Endothelial cell of umbilical vein (primary cell): ENCODE measurements at regions not wholly inside any gene's neighbourhood (a gene's known extent, or its start where the extent isn't known, plus 50 kb on each side); places are given as distances from the start of the nearest gene placed in this dataset.

Experiments
- BruUV-seq: library from RNA; stranded (reverse); fragments of 400-500 nt; replicated peaks from 2 replicates; lab custom pipeline; 2021; lab: Mats Ljungman, UMichigan
- CTCF ChIA-PET: fragments of 300-600, 350-600 bp; sonication (Branson Sonifier 250); formaldehyde crosslinking; loops from one replicate; lab custom pipeline; 2021; ENCODE audit warnings: antibody characterized with exemption, inconsistent platforms; lab: Charles Lee
- POLR2A ChIA-PET: fragments of 300-600, 350-600 bp; sonication (Branson Sonifier 250); formaldehyde crosslinking; loops from one replicate; lab custom pipeline; 2021; ENCODE audit warnings: antibody characterized with exemption, inconsistent platforms; lab: Charles Lee
- DNase-seq: peaks from one replicate; pipeline ENCODE4 v3.0.0-alpha.2; 2011; ENCODE audit warnings: low read depth, low spot score
- FAIRE-seq: peaks from 2 replicates; lab custom pipeline; 2011; peaks lifted over from hg19 to GRCh38; lab: Jason Lieb, UNC
- H2AFZ ChIP-seq: 2 replicates; pipeline ENCODE4 v1.6.0; 2012; ENCODE audit warnings: low read depth, low read length, control low read depth, inconsistent platforms
- H3K27ac ChIP-seq: 2 replicates; pipeline ENCODE4 v1.5.1; 2011; ENCODE audit warnings: low read depth, mild to moderate bottlenecking, control low read depth, low read length, moderate library complexity; ENCODE audit not compliant: insufficient read depth
- H3K27me3 ChIP-seq, 2 experiments: 2 replicates each; pipeline versions ENCODE4 v1.6.0 to v1.6.1; 2011; ENCODE audit warnings: low read length in 2 of 2, mixed read lengths in 1 of 2; ENCODE audit not compliant: control insufficient read depth in 2 of 2, insufficient read depth in 2 of 2
- H3K36me3 ChIP-seq, 2 experiments: 2 replicates in 1 of 2; 3 replicates in 1 of 2; pipeline ENCODE4 v1.5.1; 2011; ENCODE audit warnings: low read length in 2 of 2, mild to moderate bottlenecking in 1 of 2, moderate library complexity in 1 of 2; ENCODE audit not compliant: control insufficient read depth in 2 of 2, insufficient read depth in 2 of 2; ENCODE audit errors: extremely low read depth in 1 of 2
- H3K4me1 ChIP-seq: 3 replicates; pipeline ENCODE4 v1.5.1; 2011; ENCODE audit warnings: mild to moderate bottlenecking, low read length; ENCODE audit not compliant: control insufficient read depth, insufficient read depth; ENCODE audit errors: extremely low read depth
- H3K4me2 ChIP-seq: 2 replicates; pipeline ENCODE4 v1.6.1; 2011; ENCODE audit warnings: low read length, control low read depth, mixed read lengths; ENCODE audit not compliant: insufficient read depth
- H3K4me3 ChIP-seq, 3 experiments: fragments of 200-600 bp in 1 of 3; sonication (generic), shearing (Covaris generic) in 1 of 3; replicated peaks in 1 of 3; 2 replicates each; pipeline ENCODE4 v1.5.1; 2011 to 2016; ENCODE audit warnings: control low read depth in 3 of 3, low read length in 3 of 3, mild to moderate bottlenecking in 2 of 3, inconsistent platforms in 1 of 3, low read depth in 1 of 3, moderate library complexity in 1 of 3; ENCODE audit not compliant: insufficient read depth in 1 of 3
- H3K79me2 ChIP-seq: 2 replicates; pipeline ENCODE4 v1.6.0; 2012; ENCODE audit warnings: low read length, inconsistent platforms; ENCODE audit not compliant: control insufficient read depth, insufficient read depth
- H3K9ac ChIP-seq: replicated peaks from 2 replicates; pipeline ENCODE3; 2011; ENCODE audit warnings: low read length, control low read depth; ENCODE audit not compliant: insufficient read depth; ENCODE audit errors: extremely low read depth
- H3K9me1 ChIP-seq: replicated peaks from 3 replicates; pipeline ENCODE4 v1.6.0; 2011; ENCODE audit warnings: mild to moderate bottlenecking, low read length; ENCODE audit not compliant: control insufficient read depth, insufficient read depth; ENCODE audit errors: extremely low read depth
- H3K9me3 ChIP-seq: replicated peaks from 2 replicates; pipeline ENCODE4 v1.5.1; 2012; ENCODE audit warnings: low read length, inconsistent platforms; ENCODE audit not compliant: control insufficient read depth, insufficient read depth
- H4K20me1 ChIP-seq: replicated peaks from 2 replicates; pipeline ENCODE3; 2011; ENCODE audit warnings: mild to moderate bottlenecking, low read length; ENCODE audit not compliant: control insufficient read depth, insufficient read depth; ENCODE audit errors: extremely low read depth
- EZH2 ChIP-seq: IDR thresholded peaks from 2 replicates; pipeline ENCODE4 v1.6.1; 2012; ENCODE audit warnings: borderline replicate concordance, low read depth, mild to moderate bottlenecking, moderate library complexity, low read length, inconsistent platforms; ENCODE audit not compliant: severe bottlenecking
- FOS ChIP-seq: IDR thresholded peaks from 2 replicates; pipeline ENCODE4 v1.6.1; 2011; ENCODE audit warnings: mild to moderate bottlenecking, low read length, moderate library complexity, borderline replicate concordance; ENCODE audit not compliant: insufficient read depth
- GATA2 ChIP-seq: IDR thresholded peaks from 2 replicates; pipeline ENCODE4 v1.7.0; 2011; ENCODE audit warnings: low read depth, mild to moderate bottlenecking, moderate library complexity, mixed read lengths, low read length; ENCODE audit not compliant: insufficient read length, insufficient read depth
- JUN ChIP-seq: IDR thresholded peaks from 2 replicates; pipeline ENCODE4 v1.6.1; 2011; ENCODE audit warnings: borderline replicate concordance, low read depth; ENCODE audit not compliant: insufficient read length, insufficient read depth
- MYC ChIP-seq: IDR thresholded peaks from one replicate; pipeline ENCODE4 v1.6.1; 2011; ENCODE audit warnings: mild to moderate bottlenecking, low read depth, low read length
- POLR2A ChIP-seq: IDR thresholded peaks from 2 replicates; pipeline ENCODE4 v1.6.1; 2012; ENCODE audit warnings: low read depth, mild to moderate bottlenecking, control low read depth, low read length
- POLR2AphosphoS5 ChIP-seq: IDR thresholded peaks from 2 replicates; pipeline ENCODE4 v1.6.1; 2012; ENCODE audit warnings: low read depth, mild to moderate bottlenecking, control low read depth, low read length, moderate library complexity; ENCODE audit not compliant: insufficient read depth
- dilution Hi-C: fragments of 300-500 bp; cut with MboI; formaldehyde crosslinking; loops from one replicate; pipeline ENCODE4 v1.15.0; 2019; ENCODE audit warnings: low sequenced_read_pairs; ENCODE audit not compliant: extremely low pct_ligation_motif_present
- intact Hi-C: fragments of 100-400 bp; cut with micrococcal nuclease; formaldehyde crosslinking; loops from one replicate; pipeline ENCODE4 v1.10.0; 2022
- TF ChIP-seq, protein P1 (sequence below), 2 donors: IDR thresholded peaks; 1 replicate in 1 of 2; 2 replicates in 1 of 2; pipeline ENCODE4 v1.5.1; 2011; ENCODE audit warnings: low read length in 2 of 2, mild to moderate bottlenecking in 2 of 2, moderate library complexity in 2 of 2, control low read depth in 1 of 2, inconsistent platforms in 1 of 2, low read depth in 1 of 2; ENCODE audit not compliant: insufficient read depth in 1 of 2; ENCODE audit errors: extremely low read depth in 1 of 2
- TF ChIP-seq, protein P2 (sequence below): IDR thresholded peaks from 2 replicates; pipeline ENCODE4 v1.6.1; 2011; ENCODE audit not compliant: insufficient read depth, insufficient read length

DNA sequence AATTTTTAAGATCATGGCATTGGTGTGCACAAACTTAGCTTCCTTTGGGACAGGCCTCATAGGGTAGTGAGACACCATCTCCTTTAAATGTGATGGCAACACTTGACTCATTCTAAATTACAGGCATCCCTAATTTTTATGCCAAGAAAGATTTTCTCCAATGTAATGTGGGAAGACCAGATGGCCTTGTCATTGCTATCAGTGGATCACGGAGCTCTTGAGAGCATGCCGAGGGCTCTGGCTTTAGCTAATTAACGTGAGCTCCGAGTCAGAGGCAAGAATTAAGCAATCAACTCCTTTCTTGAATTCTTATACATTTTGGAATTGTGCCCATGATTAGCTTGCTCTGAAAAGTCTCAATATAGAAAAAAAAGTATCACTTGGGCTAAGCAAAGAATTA is 215.8 kb downstream of the LRRC70 start:
- DNase-seq (no peak), FAIRE-seq (no peak)
- no peaks in the 10 kb centered on the region for H3K36me3 ChIP-seq
- ChIA-PET POLR2A (interaction anchor here (0.7 kb wide), 1 partner anchor 336 kb away, joined by 3 read pairs; no protein-coding TSS in a partner anchor), CTCF (interaction anchor here (1.0 kb wide), 2 partner anchors 16 to 351 kb away, joined by 3 read pairs; no protein-coding TSS in a partner anchor)
- dilution Hi-C loops (no loop called here), intact Hi-C loops (no loop called here)
- TF ChIP-seq, protein P1, sequence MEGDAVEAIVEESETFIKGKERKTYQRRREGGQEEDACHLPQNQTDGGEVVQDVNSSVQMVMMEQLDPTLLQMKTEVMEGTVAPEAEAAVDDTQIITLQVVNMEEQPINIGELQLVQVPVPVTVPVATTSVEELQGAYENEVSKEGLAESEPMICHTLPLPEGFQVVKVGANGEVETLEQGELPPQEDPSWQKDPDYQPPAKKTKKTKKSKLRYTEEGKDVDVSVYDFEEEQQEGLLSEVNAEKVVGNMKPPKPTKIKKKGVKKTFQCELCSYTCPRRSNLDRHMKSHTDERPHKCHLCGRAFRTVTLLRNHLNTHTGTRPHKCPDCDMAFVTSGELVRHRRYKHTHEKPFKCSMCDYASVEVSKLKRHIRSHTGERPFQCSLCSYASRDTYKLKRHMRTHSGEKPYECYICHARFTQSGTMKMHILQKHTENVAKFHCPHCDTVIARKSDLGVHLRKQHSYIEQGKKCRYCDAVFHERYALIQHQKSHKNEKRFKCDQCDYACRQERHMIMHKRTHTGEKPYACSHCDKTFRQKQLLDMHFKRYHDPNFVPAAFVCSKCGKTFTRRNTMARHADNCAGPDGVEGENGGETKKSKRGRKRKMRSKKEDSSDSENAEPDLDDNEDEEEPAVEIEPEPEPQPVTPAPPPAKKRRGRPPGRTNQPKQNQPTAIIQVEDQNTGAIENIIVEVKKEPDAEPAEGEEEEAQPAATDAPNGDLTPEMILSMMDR (IDR thresholded peaks at IDR 0.05; ENCODE audit: extremely low read depth in 1 of 2, insufficient read depth in 1 of 2, low read depth in 1 of 2, low read length in 2 of 2): no peak
- TF ChIP-seq JUN (no peak), MYC (no peak), EZH2 (no peak), FOS (no peak), POLR2AphosphoS5 (no peak), POLR2A (no peak), GATA2 (no peak)
- TF ChIP-seq, protein P2, sequence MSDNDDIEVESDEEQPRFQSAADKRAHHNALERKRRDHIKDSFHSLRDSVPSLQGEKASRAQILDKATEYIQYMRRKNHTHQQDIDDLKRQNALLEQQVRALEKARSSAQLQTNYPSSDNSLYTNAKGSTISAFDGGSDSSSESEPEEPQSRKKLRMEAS: no peak
- H3K9me3 ChIP-seq: no peaks in the 10 kb centered on the region
- BruUV-seq: no TSS peak
- H3K4me2 ChIP-seq: no peak overlapping the region
- H3K9me1 ChIP-seq: no peaks in the 10 kb centered on the region
- H2AFZ ChIP-seq: no peak overlapping the region
- no peak overlapping the region for H3K9ac ChIP-seq
- H4K20me1 ChIP-seq: no peaks in the 10 kb centered on the region
- H3K79me2 ChIP-seq: no peaks in the 10 kb centered on the region
- no peak overlapping the region for H3K27ac ChIP-seq
- H3K4me3 ChIP-seq: no peak overlapping the region
- H3K27me3 ChIP-seq: peaks cover 0 to 4% of the 10 kb centered on the region in 2 experiments
- H3K4me1 ChIP-seq: no peaks in the 10 kb centered on the region
